ENCODE measurements at regions not wholly inside any gene's neighbourhood (a gene's known extent, or its start where the extent isn't known, plus 50 kb on each side); places are given as distances from the start of the nearest gene placed in this dataset.

- DNase-seq (ENCODE audit: low read depth) (no peak), FAIRE-seq (no peak)
- no peaks in the 10 kb centered on the region for H3K36me3 ChIP-seq (ENCODE audit: insufficient read depth, low read length)
- no peaks in the 10 kb centered on the region for H3K9me3 Mint-ChIP-seq (ENCODE audit: unreplicated experiment)
- H3K27me3 Mint-ChIP-seq (ENCODE audit: low read depth, unreplicated experiment), result no peaks in the 10 kb centered on the region
- H3K27ac ChIP-seq (ENCODE audit: low read depth, low read length), result no peak overlapping the region
- H3K79me2 ChIP-seq (ENCODE audit: insufficient read depth, low read length), result no peaks in the 10 kb centered on the region
- H4K20me1 ChIP-seq (ENCODE audit: insufficient read depth, low read length), result no peaks in the 10 kb centered on the region
- no peak overlapping the region for H3K4me3 ChIP-seq (ENCODE audit: insufficient read depth, low read depth, low read length)
- no peaks in the 10 kb centered on the region for H3K9me3 ChIP-seq (ENCODE audit: insufficient read depth, low read depth, low read length)
- no peak overlapping the region for H3K27ac Mint-ChIP-seq (ENCODE audit: unreplicated experiment)
- no peak overlapping the region for H3K4me2 ChIP-seq (ENCODE audit: low read length)
- no peaks in the 10 kb centered on the region for H3K27me3 ChIP-seq (ENCODE audit: insufficient read depth, low read length)
- no peak overlapping the region for H3K9ac ChIP-seq (ENCODE audit: low read length)
- no peaks in the 10 kb centered on the region for H3K36me3 Mint-ChIP-seq (ENCODE audit: low read depth, unreplicated experiment)
- no peak overlapping the region for H2AFZ ChIP-seq (ENCODE audit: low read depth, low read length)
- H3K4me3 Mint-ChIP-seq (ENCODE audit: unreplicated experiment), result no peak overlapping the region
- H3K4me1 ChIP-seq (ENCODE audit: insufficient read depth, low read length), result no peaks in the 10 kb centered on the region
- H3K4me1 Mint-ChIP-seq (ENCODE audit: low read depth, unreplicated experiment), result peaks cover 2% of the 10 kb centered on the region
- no peak for TF ChIP-seq EZH2 (IDR thresholded peaks at IDR 0.05; ENCODE audit: insufficient read depth, low read length)
- no peak for TF ChIP-seq CTCF (IDR thresholded peaks at IDR 0.05; ENCODE audit: insufficient read depth, low read depth, low read length)
Measured at GRCh38 chr9:118163751-118164150, 459.5 kb downstream of the TLR4 start.

GRCh38 chr9:118165451-118165850 lies 461.2 kb downstream of the TLR4 start:
- Histone ChIP-seq H3K27me3 (ENCODE audit: insufficient read depth, low read length) (no peaks in the 10 kb centered on the region), H3K4me3 (ENCODE audit: insufficient read depth, low read depth, low read length) (no peak overlapping the region), H3K79me2 (ENCODE audit: insufficient read depth, low read length) (no peaks in the 10 kb centered on the region), H3K4me1 (ENCODE audit: insufficient read depth, low read length) (no peaks in the 10 kb centered on the region), H3K27ac (ENCODE audit: low read depth, low read length) (no peak overlapping the region), H4K20me1 (ENCODE audit: insufficient read depth, low read length) (no peaks in the 10 kb centered on the region), H3K9me3 (ENCODE audit: insufficient read depth, low read depth, low read length) (no peaks in the 10 kb centered on the region), H3K4me2 (ENCODE audit: low read length) (no peak overlapping the region), H3K36me3 (ENCODE audit: insufficient read depth, low read length) (no peaks in the 10 kb centered on the region), H3K9ac (ENCODE audit: low read length) (no peak overlapping the region), H2AFZ (ENCODE audit: low read depth, low read length) (no peak overlapping the region)
- Mint-ChIP-seq H3K27ac (ENCODE audit: unreplicated experiment) (no peak overlapping the region), H3K4me1 (ENCODE audit: low read depth, unreplicated experiment) (peaks cover 2% of the 10 kb centered on the region), H3K9me3 (ENCODE audit: unreplicated experiment) (no peaks in the 10 kb centered on the region), H3K4me3 (ENCODE audit: unreplicated experiment) (no peak overlapping the region), H3K36me3 (ENCODE audit: low read depth, unreplicated experiment) (no peaks in the 10 kb centered on the region), H3K27me3 (ENCODE audit: low read depth, unreplicated experiment) (no peaks in the 10 kb centered on the region)
- FAIRE-seq (no peak), DNase-seq (ENCODE audit: low read depth) (no peak)
- TF ChIP-seq CTCF (IDR thresholded peaks at IDR 0.05; ENCODE audit: insufficient read depth, low read depth, low read length), result no peak
- TF ChIP-seq EZH2 (IDR thresholded peaks at IDR 0.05; ENCODE audit: insufficient read depth, low read length), result no peak

GRCh38 chr9:118170032-118170955 lies 466.1 kb downstream of the TLR4 start:
- Histone ChIP-seq H3K27me3 (ENCODE audit: insufficient read depth, low read length) (no peaks in the 10 kb centered on the region), H3K9me3 (ENCODE audit: insufficient read depth, low read depth, low read length) (no peaks in the 10 kb centered on the region), H4K20me1 (ENCODE audit: insufficient read depth, low read length) (no peaks in the 10 kb centered on the region), H2AFZ (ENCODE audit: low read depth, low read length) (no peak overlapping the region), H3K4me2 (ENCODE audit: low read length) (no peak overlapping the region), H3K4me3 (ENCODE audit: insufficient read depth, low read depth, low read length) (no peak overlapping the region), H3K36me3 (ENCODE audit: insufficient read depth, low read length) (no peaks in the 10 kb centered on the region), H3K27ac (ENCODE audit: low read depth, low read length) (no peak overlapping the region), H3K79me2 (ENCODE audit: insufficient read depth, low read length) (no peaks in the 10 kb centered on the region), H3K4me1 (ENCODE audit: insufficient read depth, low read length) (no peaks in the 10 kb centered on the region), H3K9ac (ENCODE audit: low read length) (no peak overlapping the region)
- TF ChIP-seq EZH2 (IDR thresholded peaks at IDR 0.05; ENCODE audit: insufficient read depth, low read length), result no peak
- peak; percentile 82 for TF ChIP-seq CTCF (IDR thresholded peaks at IDR 0.05; ENCODE audit: insufficient read depth, low read depth, low read length)
- no peaks in the 10 kb centered on the region for H3K36me3 Mint-ChIP-seq (ENCODE audit: low read depth, unreplicated experiment)
- no peak overlapping the region for H3K4me3 Mint-ChIP-seq (ENCODE audit: unreplicated experiment)
- H3K4me1 Mint-ChIP-seq (ENCODE audit: low read depth, unreplicated experiment), result peaks cover 2% of the 10 kb centered on the region
- DNase-seq (ENCODE audit: low read depth) (peak; percentile 37), FAIRE-seq (peak; percentile 13)
- no peak overlapping the region for H3K27ac Mint-ChIP-seq (ENCODE audit: unreplicated experiment)
- no peaks in the 10 kb centered on the region for H3K27me3 Mint-ChIP-seq (ENCODE audit: low read depth, unreplicated experiment)
- no peaks in the 10 kb centered on the region for H3K9me3 Mint-ChIP-seq (ENCODE audit: unreplicated experiment)

Measured in astrocyte (in vitro differentiated cells and primary cell).